Trophoblast cell (in vitro differentiated cells and primary cell): ENCODE measurements at regions not wholly inside any gene's neighbourhood (a gene's known extent, or its start where the extent isn't known, plus 50 kb on each side); places are given as distances from the start of the nearest gene placed in this dataset.
"Not testable (repeated sequence)": the region's sequence is repeated elsewhere in the genome, so short reads cannot be mapped to it uniquely, and the experiment has no call there.

ENCODE experiments used
- DNase-seq, 2 donors: peaks; one replicate each; pipeline ENCODE4 v3.0.0-alpha.2; 2016
- H2AFZ ChIP-seq: 2 replicates; pipeline ENCODE4 v1.6.1; 2013; ENCODE audit warnings: low read length, moderate library complexity, mild to moderate bottlenecking; ENCODE audit not compliant: insufficient read depth, poor library complexity
- H2AK5ac ChIP-seq: 2 replicates; pipeline ENCODE4 v1.6.1; 2013; ENCODE audit warnings: mild to moderate bottlenecking, low read length
- H2BK120ac ChIP-seq: 2 replicates; pipeline ENCODE4 v1.6.1; 2013; ENCODE audit warnings: low read length, mild to moderate bottlenecking, moderate library complexity; ENCODE audit not compliant: insufficient read depth, poor library complexity
- H2BK12ac ChIP-seq: 2 replicates; pipeline ENCODE4 v1.6.1; 2013; ENCODE audit warnings: mild to moderate bottlenecking, low read length, moderate library complexity
- H2BK5ac ChIP-seq: 2 replicates; pipeline ENCODE4 v1.6.1; 2013; ENCODE audit warnings: low read length, low read depth, moderate library complexity, mild to moderate bottlenecking; ENCODE audit not compliant: poor library complexity
- H3K14ac ChIP-seq: 2 replicates; pipeline ENCODE4 v1.6.1; 2013; ENCODE audit warnings: mild to moderate bottlenecking, low read length
- H3K18ac ChIP-seq: 2 replicates; pipeline ENCODE4 v1.6.1; 2013; ENCODE audit warnings: mild to moderate bottlenecking, low read length
- H3K23ac ChIP-seq: 2 replicates; pipeline ENCODE4 v1.6.1; 2013; ENCODE audit warnings: low read length
- H3K27ac ChIP-seq: 2 replicates; pipeline ENCODE4 v1.5.1; 2013; ENCODE audit warnings: low read depth, mild to moderate bottlenecking, inconsistent platforms, low read length, moderate library complexity
- H3K27me3 ChIP-seq: 2 replicates; pipeline ENCODE4 v1.6.1; 2013; ENCODE audit warnings: inconsistent platforms, mild to moderate bottlenecking, low read length, moderate library complexity; ENCODE audit not compliant: insufficient read depth
- H3K36me3 ChIP-seq, 2 experiments: 1 replicate in 1 of 2; 2 replicates in 1 of 2; pipeline ENCODE4 v1.6.1; 2013; ENCODE audit warnings: low read length in 2 of 2, mild to moderate bottlenecking in 2 of 2, moderate library complexity in 1 of 2; ENCODE audit not compliant: insufficient read depth in 2 of 2, control insufficient read depth in 1 of 2
- H3K4ac ChIP-seq: 2 replicates; pipeline ENCODE4 v1.6.1; 2013; ENCODE audit warnings: low read depth, mild to moderate bottlenecking, low read length, moderate library complexity
- H3K4me1 ChIP-seq, 2 experiments: 1 replicate in 1 of 2; 2 replicates in 1 of 2; pipeline ENCODE4 v1.6.1; 2013; ENCODE audit warnings: low read length in 2 of 2, mild to moderate bottlenecking in 2 of 2, moderate library complexity in 1 of 2; ENCODE audit not compliant: insufficient read depth in 2 of 2, control insufficient read depth in 1 of 2
- H3K4me2 ChIP-seq: 2 replicates; pipeline ENCODE4 v1.6.1; 2013; ENCODE audit warnings: inconsistent platforms, mild to moderate bottlenecking, low read length, moderate library complexity
- H3K4me3 ChIP-seq: 2 replicates; pipeline ENCODE4 v1.5.1; 2013; ENCODE audit warnings: mild to moderate bottlenecking, low read depth, low read length, inconsistent platforms
- H3K79me1 ChIP-seq: one replicate; pipeline ENCODE4 v1.6.1; 2013; ENCODE audit warnings: low read length
- H3K79me2 ChIP-seq: 2 replicates; pipeline ENCODE4 v1.6.1; 2013; ENCODE audit warnings: low read length, mild to moderate bottlenecking; ENCODE audit not compliant: control insufficient read depth, insufficient read depth, poor library complexity
- H3K9ac ChIP-seq: 2 replicates; pipeline ENCODE4 v1.6.1; 2013; ENCODE audit warnings: mild to moderate bottlenecking, low read length
- H3K9me3 ChIP-seq: 2 replicates; pipeline ENCODE4 v1.6.1; 2013; ENCODE audit warnings: low read depth, mild to moderate bottlenecking, control low read depth, inconsistent platforms, low read length; ENCODE audit not compliant: insufficient read depth
- H4K12ac ChIP-seq: 2 replicates; pipeline ENCODE4 v1.6.1; 2013; ENCODE audit warnings: low read depth, mild to moderate bottlenecking, low read length, moderate library complexity
- H4K8ac ChIP-seq: 2 replicates; pipeline ENCODE4 v1.6.1; 2013; ENCODE audit warnings: low read depth, mild to moderate bottlenecking, low read length, moderate library complexity
- H4K91ac ChIP-seq: one replicate; pipeline ENCODE4 v1.6.1; 2013; ENCODE audit warnings: low read depth, mild to moderate bottlenecking, low read length, moderate library complexity
- WGBS: extraction: QIAGEN DNeasy Blood & Tissue Kit; methylation state at CpG from one replicate; pipeline ENCODE4 v1.1.7; 2013; ENCODE audit warnings: missing lambda C conversion rate; ENCODE audit not compliant: insufficient read length, insufficient coverage; ENCODE audit errors: extremely low coverage; 5-methylcytosine and 5-hydroxymethylcytosine counted together

GRCh38 chr14:34275078-34275477 is 187.0 kb downstream of the SPTSSA start:
- no CpG with 5 or more reads among the region's 4 CpGs for WGBS
- Histone ChIP-seq H3K9ac (no peak overlapping the region), H3K79me2 (no peaks in the 10 kb centered on the region), H3K18ac (no peak overlapping the region), H3K4ac (no peak overlapping the region), H3K4me2 (no peak overlapping the region), H2BK12ac (no peak overlapping the region), H4K91ac (no peak overlapping the region), H3K79me1 (no peaks in the 10 kb centered on the region), H3K27ac (no peak overlapping the region), H2AK5ac (no peak overlapping the region), H3K9me3 (no peaks in the 10 kb centered on the region), H2BK120ac (no peak overlapping the region), H3K14ac (no peak overlapping the region), H4K12ac (no peak overlapping the region), H3K36me3 (no peaks in the 10 kb centered on the region), H2BK5ac (no peak overlapping the region), H3K23ac (no peak overlapping the region), H4K8ac (no peak overlapping the region), H3K27me3 (no peaks in the 10 kb centered on the region), H3K4me1 (no peaks in the 10 kb centered on the region), H2AFZ (no peak overlapping the region), H3K4me3 (no peak overlapping the region)
- DNase-seq = no peak

- not testable (repeated sequence) for H4K12ac ChIP-seq, H3K14ac ChIP-seq, H3K4me1 ChIP-seq, H3K9me3 ChIP-seq, H3K27ac ChIP-seq, H3K79me2 ChIP-seq, DNase-seq, H2AK5ac ChIP-seq, H2BK12ac ChIP-seq, H3K9ac ChIP-seq, H3K23ac ChIP-seq, H2BK5ac ChIP-seq, H3K4me2 ChIP-seq, H3K4ac ChIP-seq, H3K27me3 ChIP-seq, H3K4me3 ChIP-seq, H3K18ac ChIP-seq, H3K79me1 ChIP-seq, H3K36me3 ChIP-seq, H2BK120ac ChIP-seq, H4K8ac ChIP-seq, H2AFZ ChIP-seq, H4K91ac ChIP-seq
- no CpG with 5 or more reads among the region's 4 CpGs for WGBS
Observed at GRCh38 chr14:34273716-34274115, 188.3 kb downstream of the SPTSSA start.

GRCh38 chr14:34270361-34270760 is 191.7 kb downstream of the SPTSSA start:
- Histone ChIP-seq H2BK5ac (no peak overlapping the region), H3K4me3 (no peak overlapping the region), H2AK5ac (no peak overlapping the region), H3K27me3 (no peaks in the 10 kb centered on the region), H3K14ac (no peak overlapping the region), H3K79me2 (no peaks in the 10 kb centered on the region), H3K79me1 (no peaks in the 10 kb centered on the region), H3K36me3 (no peaks in the 10 kb centered on the region), H2BK12ac (no peak overlapping the region), H4K12ac (no peak overlapping the region), H3K23ac (no peak overlapping the region), H2AFZ (no peak overlapping the region), H3K9me3 (no peaks in the 10 kb centered on the region), H3K18ac (no peak overlapping the region), H3K4ac (no peak overlapping the region), H3K4me1 (no peaks in the 10 kb centered on the region), H4K8ac (no peak overlapping the region), H3K4me2 (no peak overlapping the region), H3K27ac (no peak overlapping the region), H2BK120ac (no peak overlapping the region), H4K91ac (no peak overlapping the region), H3K9ac (no peak overlapping the region)
- DNase-seq = no peak
- no CpG with 5 or more reads among the region's 5 CpGs for WGBS

GRCh38 chr14:34266344-34266743 is 195.7 kb downstream of the SPTSSA start:
- no peak overlapping the region for H4K12ac ChIP-seq
- H3K9ac ChIP-seq = no peak overlapping the region
- no peak overlapping the region for H2BK120ac ChIP-seq
- no peak overlapping the region for H4K8ac ChIP-seq
- H2BK5ac ChIP-seq = no peak overlapping the region
- no peak overlapping the region for H3K27ac ChIP-seq
- H3K36me3 ChIP-seq = no peaks in the 10 kb centered on the region
- no peaks in the 10 kb centered on the region for H3K79me1 ChIP-seq
- H4K91ac ChIP-seq = no peak overlapping the region
- H3K4me1 ChIP-seq = no peaks in the 10 kb centered on the region
- no peak overlapping the region for H2AFZ ChIP-seq
- no peaks in the 10 kb centered on the region for H3K79me2 ChIP-seq
- no CpG with 5 or more reads among the region's 4 CpGs for WGBS
- H3K4me3 ChIP-seq = no peak overlapping the region
- H3K9me3 ChIP-seq = no peaks in the 10 kb centered on the region
- H3K27me3 ChIP-seq = no peaks in the 10 kb centered on the region
- H3K4ac ChIP-seq = no peak overlapping the region
- H3K23ac ChIP-seq = no peak overlapping the region
- no peak for DNase-seq
- no peak overlapping the region for H3K14ac ChIP-seq
- no peak overlapping the region for H2AK5ac ChIP-seq
- H3K4me2 ChIP-seq = no peak overlapping the region
- no peak overlapping the region for H3K18ac ChIP-seq
- no peak overlapping the region for H2BK12ac ChIP-seq
